ENCODE measurements at regions not wholly inside any gene's neighbourhood (a gene's known extent, or its start where the extent isn't known, plus 50 kb on each side); places are given as distances from the start of the nearest gene placed in this dataset.

GRCh38 chr4:56286763-56287162 lies 100.5 kb downstream of the AASDH start:
- ATAC-seq (no peak), DNase-seq (ENCODE audit: low read depth, low spot score) (no peak)
- ChIA-PET POLR2A (no interaction called here), RAD21 (ENCODE audit: low non-redundant PET in 1 of 2, low total read pairs in 2 of 2, uncharacterized antibody in 2 of 2, unreplicated experiment in 2 of 2) (no interaction called here), CTCF (no interaction called here)
- no peaks in the 10 kb centered on the region for H3K9me3 ChIP-seq (ENCODE audit: control insufficient read depth in 1 of 2, insufficient read depth in 1 of 2, low read depth in 1 of 2, low read length in 2 of 2)
- no peak overlapping the region for H3K4me3 ChIP-seq (replicated peaks in 1 of 2; ENCODE audit: low read depth in 1 of 2, low read length in 2 of 2)
- H2AFZ ChIP-seq (ENCODE audit: low read depth, low read length, poor library complexity, severe bottlenecking) = no peak overlapping the region
- H3K27ac ChIP-seq (ENCODE audit: low read depth, low read length) = no peak overlapping the region
- H4K20me1 ChIP-seq (ENCODE audit: insufficient read depth) = no peaks in the 10 kb centered on the region; the same call in 1 of the 2 replicates
- no peak overlapping the region for H3K4me2 ChIP-seq (ENCODE audit: low read length)
- TF ChIP-seq, protein P1, sequence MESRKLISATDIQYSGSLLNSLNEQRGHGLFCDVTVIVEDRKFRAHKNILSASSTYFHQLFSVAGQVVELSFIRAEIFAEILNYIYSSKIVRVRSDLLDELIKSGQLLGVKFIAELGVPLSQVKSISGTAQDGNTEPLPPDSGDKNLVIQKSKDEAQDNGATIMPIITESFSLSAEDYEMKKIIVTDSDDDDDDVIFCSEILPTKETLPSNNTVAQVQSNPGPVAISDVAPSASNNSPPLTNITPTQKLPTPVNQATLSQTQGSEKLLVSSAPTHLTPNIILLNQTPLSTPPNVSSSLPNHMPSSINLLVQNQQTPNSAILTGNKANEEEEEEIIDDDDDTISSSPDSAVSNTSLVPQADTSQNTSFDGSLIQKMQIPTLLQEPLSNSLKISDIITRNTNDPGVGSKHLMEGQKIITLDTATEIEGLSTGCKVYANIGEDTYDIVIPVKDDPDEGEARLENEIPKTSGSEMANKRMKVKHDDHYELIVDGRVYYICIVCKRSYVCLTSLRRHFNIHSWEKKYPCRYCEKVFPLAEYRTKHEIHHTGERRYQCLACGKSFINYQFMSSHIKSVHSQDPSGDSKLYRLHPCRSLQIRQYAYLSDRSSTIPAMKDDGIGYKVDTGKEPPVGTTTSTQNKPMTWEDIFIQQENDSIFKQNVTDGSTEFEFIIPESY (IDR thresholded peaks at IDR 0.05; ENCODE audit: extremely low read depth, insufficient replicate concordance, low read length) = no peak
- TF ChIP-seq, protein P2, sequence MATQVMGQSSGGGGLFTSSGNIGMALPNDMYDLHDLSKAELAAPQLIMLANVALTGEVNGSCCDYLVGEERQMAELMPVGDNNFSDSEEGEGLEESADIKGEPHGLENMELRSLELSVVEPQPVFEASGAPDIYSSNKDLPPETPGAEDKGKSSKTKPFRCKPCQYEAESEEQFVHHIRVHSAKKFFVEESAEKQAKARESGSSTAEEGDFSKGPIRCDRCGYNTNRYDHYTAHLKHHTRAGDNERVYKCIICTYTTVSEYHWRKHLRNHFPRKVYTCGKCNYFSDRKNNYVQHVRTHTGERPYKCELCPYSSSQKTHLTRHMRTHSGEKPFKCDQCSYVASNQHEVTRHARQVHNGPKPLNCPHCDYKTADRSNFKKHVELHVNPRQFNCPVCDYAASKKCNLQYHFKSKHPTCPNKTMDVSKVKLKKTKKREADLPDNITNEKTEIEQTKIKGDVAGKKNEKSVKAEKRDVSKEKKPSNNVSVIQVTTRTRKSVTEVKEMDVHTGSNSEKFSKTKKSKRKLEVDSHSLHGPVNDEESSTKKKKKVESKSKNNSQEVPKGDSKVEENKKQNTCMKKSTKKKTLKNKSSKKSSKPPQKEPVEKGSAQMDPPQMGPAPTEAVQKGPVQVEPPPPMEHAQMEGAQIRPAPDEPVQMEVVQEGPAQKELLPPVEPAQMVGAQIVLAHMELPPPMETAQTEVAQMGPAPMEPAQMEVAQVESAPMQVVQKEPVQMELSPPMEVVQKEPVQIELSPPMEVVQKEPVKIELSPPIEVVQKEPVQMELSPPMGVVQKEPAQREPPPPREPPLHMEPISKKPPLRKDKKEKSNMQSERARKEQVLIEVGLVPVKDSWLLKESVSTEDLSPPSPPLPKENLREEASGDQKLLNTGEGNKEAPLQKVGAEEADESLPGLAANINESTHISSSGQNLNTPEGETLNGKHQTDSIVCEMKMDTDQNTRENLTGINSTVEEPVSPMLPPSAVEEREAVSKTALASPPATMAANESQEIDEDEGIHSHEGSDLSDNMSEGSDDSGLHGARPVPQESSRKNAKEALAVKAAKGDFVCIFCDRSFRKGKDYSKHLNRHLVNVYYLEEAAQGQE (IDR thresholded peaks at IDR 0.05; ENCODE audit: low read depth) = no peak
- no peak for TF ChIP-seq FOSL1 (IDR thresholded peaks at IDR 0.05; ENCODE audit: low read depth)
- no peak for TF ChIP-seq ZFX (IDR thresholded peaks at IDR 0.05)
- TF ChIP-seq RAD21 (IDR thresholded peaks at IDR 0.05; ENCODE audit: low read depth) = no peak
- TF ChIP-seq, protein P3, sequence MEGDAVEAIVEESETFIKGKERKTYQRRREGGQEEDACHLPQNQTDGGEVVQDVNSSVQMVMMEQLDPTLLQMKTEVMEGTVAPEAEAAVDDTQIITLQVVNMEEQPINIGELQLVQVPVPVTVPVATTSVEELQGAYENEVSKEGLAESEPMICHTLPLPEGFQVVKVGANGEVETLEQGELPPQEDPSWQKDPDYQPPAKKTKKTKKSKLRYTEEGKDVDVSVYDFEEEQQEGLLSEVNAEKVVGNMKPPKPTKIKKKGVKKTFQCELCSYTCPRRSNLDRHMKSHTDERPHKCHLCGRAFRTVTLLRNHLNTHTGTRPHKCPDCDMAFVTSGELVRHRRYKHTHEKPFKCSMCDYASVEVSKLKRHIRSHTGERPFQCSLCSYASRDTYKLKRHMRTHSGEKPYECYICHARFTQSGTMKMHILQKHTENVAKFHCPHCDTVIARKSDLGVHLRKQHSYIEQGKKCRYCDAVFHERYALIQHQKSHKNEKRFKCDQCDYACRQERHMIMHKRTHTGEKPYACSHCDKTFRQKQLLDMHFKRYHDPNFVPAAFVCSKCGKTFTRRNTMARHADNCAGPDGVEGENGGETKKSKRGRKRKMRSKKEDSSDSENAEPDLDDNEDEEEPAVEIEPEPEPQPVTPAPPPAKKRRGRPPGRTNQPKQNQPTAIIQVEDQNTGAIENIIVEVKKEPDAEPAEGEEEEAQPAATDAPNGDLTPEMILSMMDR (IDR thresholded peaks at IDR 0.05 in 2 of 3, conservative IDR thresholded peaks at IDR 0.05 in 1 of 3; ENCODE audit: borderline replicate concordance in 1 of 3, insufficient read depth in 1 of 3, low read depth in 2 of 3, low read length in 2 of 3) = no peak
- TF ChIP-seq CEBPB (IDR thresholded peaks at IDR 0.05; ENCODE audit: low read depth) = no peak
- no peak for TF ChIP-seq SIN3A (IDR thresholded peaks at IDR 0.05; ENCODE audit: low read depth)
- no peak for TF ChIP-seq CBX3 (IDR thresholded peaks at IDR 0.05; ENCODE audit: low read depth)
- TF ChIP-seq, protein P4, sequence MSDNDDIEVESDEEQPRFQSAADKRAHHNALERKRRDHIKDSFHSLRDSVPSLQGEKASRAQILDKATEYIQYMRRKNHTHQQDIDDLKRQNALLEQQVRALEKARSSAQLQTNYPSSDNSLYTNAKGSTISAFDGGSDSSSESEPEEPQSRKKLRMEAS (IDR thresholded peaks at IDR 0.05) = no peak
- TF ChIP-seq EGR1 (IDR thresholded peaks at IDR 0.05; ENCODE audit: low read depth) = no peak
- H3K9ac ChIP-seq (ENCODE audit: low read length) = no peak overlapping the region
- no peaks in the 10 kb centered on the region for H3K79me2 ChIP-seq (ENCODE audit: insufficient read depth, low read length)
- no peaks in the 10 kb centered on the region for H3K36me3 ChIP-seq (ENCODE audit: control insufficient read depth in 1 of 2, insufficient read depth in 2 of 2, low read length in 2 of 2)
- intact Hi-C loops (cut with micrococcal nuclease) = no loop called here
- no peaks in the 10 kb centered on the region for H3K9me2 ChIP-seq (ENCODE audit: insufficient read depth)
- H3K27me3 ChIP-seq (ENCODE audit: insufficient read depth, low read length) = no peaks in the 10 kb centered on the region
- no peaks in the 10 kb centered on the region for H3K4me1 ChIP-seq (ENCODE audit: control insufficient read depth in 1 of 2, insufficient read depth in 2 of 2, low read length in 2 of 2)
- no TSS peak for BruUV-seq (replicated peaks)

Data from HCT116 (cell line).